CD4-positive, alpha-beta memory T cell (primary cell): ENCODE measurements at regions not wholly inside any gene's neighbourhood (a gene's known extent, or its start where the extent isn't known, plus 50 kb on each side); places are given as distances from the start of the nearest gene placed in this dataset.

Experiments used
- CTCF ChIA-PET: fragments of 350-600 bp; sonication (Branson Sonifier 250); formaldehyde crosslinking; loops from one replicate; lab custom pipeline; 2021; ENCODE audit warnings: inconsistent platforms; ENCODE audit not compliant: partially characterized antibody; lab: Charles Lee
- POLR2A ChIA-PET: fragments of 350-600 bp; sonication (Branson Sonifier 250); formaldehyde crosslinking; loops from one replicate; lab custom pipeline; 2021; ENCODE audit not compliant: partially characterized antibody; lab: Charles Lee
- DNase-seq, 5 donors: peaks; one replicate each; pipeline versions ENCODE4 v3.0.0 to v3.0.0-alpha.2; 2020 to 2022; ENCODE audit warnings: mixed read lengths in 1 of 5
- H3K27ac ChIP-seq: one replicate; pipeline ENCODE4 v1.7.0; 2013; ENCODE audit warnings: low read depth, low read length
- H3K27me3 ChIP-seq: 2 replicates; pipeline ENCODE4 v1.7.0; 2013; ENCODE audit warnings: mild to moderate bottlenecking, low read length, moderate library complexity; ENCODE audit not compliant: insufficient read depth
- H3K36me3 ChIP-seq: 2 replicates; pipeline ENCODE4 v1.7.0; 2013; ENCODE audit warnings: mild to moderate bottlenecking, low read length, moderate library complexity; ENCODE audit not compliant: insufficient read depth
- H3K4me1 ChIP-seq: 2 replicates; pipeline ENCODE4 v1.7.0; 2013; ENCODE audit warnings: mild to moderate bottlenecking, low read length, moderate library complexity; ENCODE audit not compliant: insufficient read depth
- H3K4me3 ChIP-seq, 2 donors: one replicate each; pipeline ENCODE4 v1.7.0; 2013; ENCODE audit warnings: low read length in 2 of 2, mild to moderate bottlenecking in 1 of 2
- H3K9me3 ChIP-seq, 2 donors: one replicate each; pipeline ENCODE4 v1.7.0; 2013; ENCODE audit warnings: low read length in 2 of 2, control low read depth in 1 of 2; ENCODE audit not compliant: control insufficient read depth in 1 of 2
- H3K27ac Mint-ChIP-seq, 7 donors: one replicate each; pipeline ENCODE4 v1.8.0; 2020 to 2021; ENCODE audit warnings: mixed read lengths in 7 of 7, mild to moderate bottlenecking in 6 of 7, inconsistent platforms in 3 of 7, moderate library complexity in 3 of 7
- H3K27me3 Mint-ChIP-seq, 2 donors: one replicate each; pipeline ENCODE4 v1.8.0; 2020 to 2021; ENCODE audit warnings: mixed read lengths in 2 of 2
- H3K36me3 Mint-ChIP-seq, 2 donors: one replicate each; pipeline ENCODE4 v1.8.0; 2020 to 2021; ENCODE audit warnings: mixed read lengths in 2 of 2, inconsistent platforms in 1 of 2, mild to moderate bottlenecking in 1 of 2
- H3K4me1 Mint-ChIP-seq, 4 donors: one replicate each; pipeline ENCODE4 v1.8.0; 2020 to 2021; ENCODE audit warnings: mixed read lengths in 4 of 4, mild to moderate bottlenecking in 1 of 4
- H3K4me3 Mint-ChIP-seq, 8 donors: one replicate each; pipeline ENCODE4 v1.8.0; 2020 to 2021; ENCODE audit warnings: mixed read lengths in 8 of 8, mild to moderate bottlenecking in 7 of 8, moderate library complexity in 6 of 8, inconsistent platforms in 3 of 8
- H3K9me3 Mint-ChIP-seq, 8 donors: one replicate each; pipeline ENCODE4 v1.8.0; 2020 to 2021; ENCODE audit warnings: mixed read lengths in 8 of 8, mild to moderate bottlenecking in 5 of 8, inconsistent platforms in 3 of 8, moderate library complexity in 1 of 8
- intact Hi-C: fragments of 100-400 bp; cut with micrococcal nuclease; formaldehyde crosslinking; loops from one replicate; pipeline ENCODE4 v1.15.1; 2023

- Histone ChIP-seq H3K9me3 (no peaks in the 10 kb centered on the region), H3K27me3 (no peaks in the 10 kb centered on the region), H3K27ac (no peak overlapping the region), H3K36me3 (no peaks in the 10 kb centered on the region), H3K4me3 (no peak overlapping the region), H3K4me1 (no peaks in the 10 kb centered on the region)
- peaks cover 0 to 16% (median 4%) of the 10 kb centered on the region in 8 donors for H3K9me3 Mint-ChIP-seq
- H3K36me3 Mint-ChIP-seq: no peaks in the 10 kb centered on the region
- ChIA-PET POLR2A (no interaction called here), CTCF (no interaction called here)
- DNase-seq: no peak
- no peak overlapping the region for H3K27ac Mint-ChIP-seq
- H3K27me3 Mint-ChIP-seq: no peaks in the 10 kb centered on the region
- H3K4me3 Mint-ChIP-seq: no peak overlapping the region
- intact Hi-C loops: no loop called here
- no peaks in the 10 kb centered on the region for H3K4me1 Mint-ChIP-seq
Measured at GRCh38 chr5:125137535-125137934, 391.1 kb upstream of the ZNF608 start.

GRCh38 chr5:125138266-125138665, 391.8 kb upstream of the ZNF608 start:
- no peaks in the 10 kb centered on the region for H3K36me3 Mint-ChIP-seq
- Histone ChIP-seq H3K4me1 (no peaks in the 10 kb centered on the region), H3K9me3 (no peaks in the 10 kb centered on the region), H3K27me3 (no peaks in the 10 kb centered on the region), H3K36me3 (no peaks in the 10 kb centered on the region), H3K27ac (no peak overlapping the region), H3K4me3 (no peak overlapping the region)
- no peak overlapping the region for H3K27ac Mint-ChIP-seq
- ChIA-PET POLR2A (no interaction called here), CTCF (no interaction called here)
- no peak for DNase-seq
- H3K4me3 Mint-ChIP-seq: no peak overlapping the region
- H3K27me3 Mint-ChIP-seq: no peaks in the 10 kb centered on the region
- intact Hi-C loops: no loop called here
- H3K9me3 Mint-ChIP-seq: peaks cover 0 to 16% (median 5%) of the 10 kb centered on the region in 8 donors
- no peaks in the 10 kb centered on the region for H3K4me1 Mint-ChIP-seq

- H3K27ac Mint-ChIP-seq: no peak overlapping the region
- no peak overlapping the region for H3K27ac ChIP-seq
- no peaks in the 10 kb centered on the region for H3K36me3 ChIP-seq
- no peaks in the 10 kb centered on the region for H3K4me1 Mint-ChIP-seq
- no peaks in the 10 kb centered on the region for H3K4me1 ChIP-seq
- no peaks in the 10 kb centered on the region for H3K27me3 Mint-ChIP-seq
- H3K4me3 ChIP-seq: no peak overlapping the region
- intact Hi-C loops: no loop called here
- no peaks in the 10 kb centered on the region for H3K36me3 Mint-ChIP-seq
- H3K4me3 Mint-ChIP-seq: no peak overlapping the region
- DNase-seq: no peak
- ChIA-PET POLR2A (no interaction called here), CTCF (no interaction called here)
- H3K9me3 Mint-ChIP-seq: peaks cover 0 to 18% (median 5%) of the 10 kb centered on the region in 8 donors
- no peaks in the 10 kb centered on the region for H3K9me3 ChIP-seq
- H3K27me3 ChIP-seq: no peaks in the 10 kb centered on the region
Measured at GRCh38 chr5:125139590-125139989, 393.2 kb upstream of the ZNF608 start.

- intact Hi-C loops: no loop called here
- CTCF ChIA-PET: no interaction called here
- H3K9me3 Mint-ChIP-seq: peaks cover 0 to 18% (median 5%) of the 10 kb centered on the region in 8 donors
Measured at GRCh38 chr5:125140220-125140619, 393.8 kb upstream of the ZNF608 start.

GRCh38 chr5:125140855-125141254, 394.4 kb upstream of the ZNF608 start:
- Histone ChIP-seq H3K9me3 (no peaks in the 10 kb centered on the region), H3K27ac (no peak overlapping the region), H3K4me1 (no peaks in the 10 kb centered on the region), H3K27me3 (no peaks in the 10 kb centered on the region), H3K4me3 (no peak overlapping the region), H3K36me3 (no peaks in the 10 kb centered on the region)
- Mint-ChIP-seq H3K4me3 (no peak overlapping the region), H3K4me1 (no peaks in the 10 kb centered on the region), H3K27me3 (no peaks in the 10 kb centered on the region), H3K9me3 (peaks cover 0 to 18% (median 5%) of the 10 kb centered on the region in 8 donors), H3K36me3 (no peaks in the 10 kb centered on the region), H3K27ac (no peak overlapping the region)
- intact Hi-C loops: no loop called here
- POLR2A ChIA-PET: no interaction called here
- CTCF ChIA-PET: no interaction called here
- no peak for DNase-seq

More at GRCh38 chr5:125140220-125140619, 393.8 kb upstream of the ZNF608 start:
- Histone ChIP-seq H3K27ac (no peak overlapping the region), H3K27me3 (no peaks in the 10 kb centered on the region), H3K4me1 (no peaks in the 10 kb centered on the region), H3K4me3 (no peak overlapping the region), H3K36me3 (no peaks in the 10 kb centered on the region), H3K9me3 (no peaks in the 10 kb centered on the region)
- Mint-ChIP-seq H3K4me1 (no peaks in the 10 kb centered on the region), H3K4me3 (no peak overlapping the region), H3K27me3 (no peaks in the 10 kb centered on the region), H3K36me3 (no peaks in the 10 kb centered on the region), H3K27ac (no peak overlapping the region)
- POLR2A ChIA-PET: no interaction called here
- DNase-seq: no peak

- CTCF ChIA-PET: no interaction called here
- Histone ChIP-seq H3K4me3 (no peak overlapping the region), H3K4me1 (no peaks in the 10 kb centered on the region), H3K36me3 (no peaks in the 10 kb centered on the region), H3K27me3 (no peaks in the 10 kb centered on the region), H3K27ac (no peak overlapping the region), H3K9me3 (no peaks in the 10 kb centered on the region)
- DNase-seq: no peak
- Mint-ChIP-seq H3K9me3 (peaks cover 0 to 18% (median 4%) of the 10 kb centered on the region in 8 donors), H3K4me1 (no peaks in the 10 kb centered on the region), H3K4me3 (no peak overlapping the region), H3K36me3 (no peaks in the 10 kb centered on the region), H3K27me3 (no peaks in the 10 kb centered on the region), H3K27ac (no peak overlapping the region)
- intact Hi-C loops: no loop called here
- POLR2A ChIA-PET: no interaction called here
Measured at GRCh38 chr5:125142458-125142857, 396.0 kb upstream of the ZNF608 start.

- CTCF ChIA-PET: no interaction called here
- H3K9me3 Mint-ChIP-seq: peaks cover 0 to 13% (median 4%) of the 10 kb centered on the region in 8 donors
Measured at GRCh38 chr5:125143011-125143410, 396.6 kb upstream of the ZNF608 start.

GRCh38 chr5:125148076-125148475, 401.6 kb upstream of the ZNF608 start:
- Mint-ChIP-seq H3K36me3 (no peaks in the 10 kb centered on the region), H3K4me1 (no peaks in the 10 kb centered on the region), H3K27me3 (no peaks in the 10 kb centered on the region), H3K27ac (no peak overlapping the region), H3K9me3 (peaks cover 0 to 4% (median 0%) of the 10 kb centered on the region in 8 donors), H3K4me3 (no peak overlapping the region)
- DNase-seq: no peak
- H3K4me3 ChIP-seq: no peak overlapping the region
- POLR2A ChIA-PET: no interaction called here
- CTCF ChIA-PET: no interaction called here
- H3K36me3 ChIP-seq: no peaks in the 10 kb centered on the region
- no peak overlapping the region for H3K27ac ChIP-seq
- H3K27me3 ChIP-seq: no peaks in the 10 kb centered on the region
- no peaks in the 10 kb centered on the region for H3K9me3 ChIP-seq
- H3K4me1 ChIP-seq: no peaks in the 10 kb centered on the region
- intact Hi-C loops: no loop called here

More at GRCh38 chr5:125143011-125143410, 396.6 kb upstream of the ZNF608 start:
- Histone ChIP-seq H3K36me3 (no peaks in the 10 kb centered on the region), H3K27me3 (no peaks in the 10 kb centered on the region), H3K9me3 (no peaks in the 10 kb centered on the region), H3K27ac (no peak overlapping the region), H3K4me1 (no peaks in the 10 kb centered on the region), H3K4me3 (no peak overlapping the region)
- no peaks in the 10 kb centered on the region for H3K4me1 Mint-ChIP-seq
- no peak overlapping the region for H3K27ac Mint-ChIP-seq
- no peak overlapping the region for H3K4me3 Mint-ChIP-seq
- no peaks in the 10 kb centered on the region for H3K27me3 Mint-ChIP-seq
- no peak for DNase-seq
- POLR2A ChIA-PET: no interaction called here
- no peaks in the 10 kb centered on the region for H3K36me3 Mint-ChIP-seq
- intact Hi-C loops: no loop called here
